Fibroblast of lung (primary cell): ENCODE measurements at regions not wholly inside any gene's neighbourhood (a gene's known extent, or its start where the extent isn't known, plus 50 kb on each side); places are given as distances from the start of the nearest gene placed in this dataset.
"Not testable (repeated sequence)": the region's sequence is repeated elsewhere in the genome, so short reads cannot be mapped to it uniquely, and the experiment has no call there.

Experiments
- CTCF ChIP-seq, 2 donors: IDR thresholded peaks in 1 of 2; conservative IDR thresholded peaks in 1 of 2; 1 replicate in 1 of 2; 2 replicates in 1 of 2; pipeline ENCODE4 v1.5.1; 2011 to 2012; ENCODE audit warnings: low read length in 2 of 2, control low read depth in 1 of 2, inconsistent platforms in 1 of 2, low read depth in 1 of 2, mild to moderate bottlenecking in 1 of 2
- EZH2 ChIP-seq: IDR thresholded peaks from 2 replicates; pipeline ENCODE4 v1.5.1; 2012; ENCODE audit warnings: low read length, control low read depth, mild to moderate bottlenecking; ENCODE audit errors: missing control alignments

- TF ChIP-seq EZH2; CTCF (conservative IDR thresholded peaks at IDR 0.05 in 1 of 2, IDR thresholded peaks at IDR 0.05 in 1 of 2; ENCODE audit: low read depth in 1 of 2, low read length in 2 of 2): not testable (repeated sequence)
These were observed 95.6 kb upstream of the HSFY2 start for GRCh38 chrY:18869145-18869544.
